A204.1 (cell line): ENCODE measurements at regions not wholly inside any gene's neighbourhood (a gene's known extent, or its start where the extent isn't known, plus 50 kb on each side); places are given as distances from the start of the nearest gene placed in this dataset.

Experiments used
- FAIRE-seq: peaks from 2 replicates; lab custom pipeline; 2012; peaks lifted over from hg19 to GRCh38; lab: Jason Lieb, UNC

- FAIRE-seq: no peak
Observed at GRCh38 chr2:138221358-138221757, 257.1 kb downstream of the HNMT start.

GRCh38 chr2:138223319-138223718, 259.0 kb downstream of the HNMT start:
- FAIRE-seq: no peak

GRCh38 chr2:138227195-138227594, 262.9 kb downstream of the HNMT start:
- FAIRE-seq: no peak

- FAIRE-seq: no peak
Observed at GRCh38 chr2:138228101-138228500, 263.8 kb downstream of the HNMT start.

- no peak for FAIRE-seq
Observed at GRCh38 chr2:138234265-138234664, 267.3 kb upstream of the SPOPL start.

- FAIRE-seq: no peak
Observed at GRCh38 chr2:138235041-138235440, 266.5 kb upstream of the SPOPL start.

GRCh38 chr2:138236142-138236541, 265.4 kb upstream of the SPOPL start:
- FAIRE-seq: no peak

- FAIRE-seq: no peak
Observed at GRCh38 chr2:138237667-138238384, 263.7 kb upstream of the SPOPL start.

- FAIRE-seq: no peak
Observed at GRCh38 chr2:138238908-138239307, 262.7 kb upstream of the SPOPL start.

GRCh38 chr2:138239902-138240491, 261.6 kb upstream of the SPOPL start:
- FAIRE-seq: no peak

GRCh38 chr2:138243372-138243771, 258.2 kb upstream of the SPOPL start:
- no peak for FAIRE-seq

GRCh38 chr2:138244501-138244925, 257.1 kb upstream of the SPOPL start:
- no peak for FAIRE-seq

- FAIRE-seq: no peak
Observed at GRCh38 chr2:138245310-138245709, 256.3 kb upstream of the SPOPL start.

GRCh38 chr2:138247302-138247701, 254.3 kb upstream of the SPOPL start:
- no peak for FAIRE-seq

- no peak for FAIRE-seq
Observed at GRCh38 chr2:138249207-138249606, 252.4 kb upstream of the SPOPL start.

GRCh38 chr2:138250843-138251320, 250.7 kb upstream of the SPOPL start:
- peak; percentile 63 for FAIRE-seq

GRCh38 chr2:138252587-138252986, 249.0 kb upstream of the SPOPL start:
- FAIRE-seq: no peak

GRCh38 chr2:138255670-138256069, 245.9 kb upstream of the SPOPL start:
- FAIRE-seq: no peak

- FAIRE-seq: no peak
Observed at GRCh38 chr2:138267161-138267901, 234.2 kb upstream of the SPOPL start.

GRCh38 chr2:138267902-138268254, 233.7 kb upstream of the SPOPL start:
- no peak for FAIRE-seq

- no peak for FAIRE-seq
Observed at GRCh38 chr2:138269765-138270164, 231.8 kb upstream of the SPOPL start.

GRCh38 chr2:138271467-138271866, 230.1 kb upstream of the SPOPL start:
- no peak for FAIRE-seq

GRCh38 chr2:138272524-138273195, 228.9 kb upstream of the SPOPL start:
- FAIRE-seq: no peak
